HG03565 (cell line): ENCODE measurements at regions not wholly inside any gene's neighbourhood (a gene's known extent, or its start where the extent isn't known, plus 50 kb on each side); places are given as distances from the start of the nearest gene placed in this dataset.
"Not testable (repeated sequence)": the region's sequence is repeated elsewhere in the genome, so short reads cannot be mapped to it uniquely, and the experiment has no call there.

Source experiments
- ATAC-seq: cut with Tn5 transposase; IDR thresholded peaks from one replicate; pipeline ENCODE4 v1.9.1; 2021; ENCODE audit warnings: mild to moderate bottlenecking, moderate library complexity; ENCODE audit not compliant: unreplicated experiment

DNA sequence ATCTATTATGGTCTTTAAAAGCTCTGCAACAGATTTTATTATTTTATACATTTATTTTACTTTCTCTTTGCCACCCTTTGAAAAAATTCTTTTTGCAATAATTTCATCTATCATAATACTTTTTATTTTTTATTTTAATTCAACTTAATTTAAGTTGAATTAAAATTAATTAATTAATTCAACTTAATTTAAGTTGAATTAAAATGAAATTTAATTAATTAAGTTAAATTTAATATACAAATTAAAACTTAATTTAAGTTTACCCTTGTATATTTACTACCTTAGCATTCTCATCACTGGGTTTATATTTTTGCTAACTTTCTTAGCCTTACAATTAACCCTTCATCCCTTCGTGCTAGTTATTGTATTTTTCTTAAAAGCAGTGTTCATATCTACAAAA, 301.4 kb downstream of the SLITRK5 start:
- no peak for ATAC-seq

- ATAC-seq = no peak
These were observed 303.9 kb downstream of the SLITRK5 start for GRCh38 chr13:87975035-87975434.

GRCh38 chr13:87976650-87977049, 305.5 kb downstream of the SLITRK5 start:
- ATAC-seq = not testable (repeated sequence)

DNA sequence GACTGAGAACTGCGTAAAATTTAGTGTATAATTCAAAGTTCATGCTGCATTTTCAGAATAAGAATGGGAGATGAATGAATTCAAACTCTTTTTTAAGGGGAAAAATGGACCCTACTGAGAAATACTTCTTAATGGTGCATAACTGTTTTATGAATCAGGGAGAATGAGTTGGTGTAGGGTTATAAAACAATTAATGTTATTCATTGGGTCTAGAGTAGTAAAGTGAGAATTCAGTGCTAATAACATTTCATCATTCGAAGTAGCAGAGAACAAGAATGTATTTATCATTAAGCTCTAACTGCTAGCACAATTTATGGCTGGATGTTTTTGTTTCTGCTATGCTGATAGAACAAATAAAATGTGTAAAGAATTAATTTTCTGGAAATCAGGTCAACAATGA, 310.2 kb downstream of the SLITRK5 start:
- no peak for ATAC-seq

DNA sequence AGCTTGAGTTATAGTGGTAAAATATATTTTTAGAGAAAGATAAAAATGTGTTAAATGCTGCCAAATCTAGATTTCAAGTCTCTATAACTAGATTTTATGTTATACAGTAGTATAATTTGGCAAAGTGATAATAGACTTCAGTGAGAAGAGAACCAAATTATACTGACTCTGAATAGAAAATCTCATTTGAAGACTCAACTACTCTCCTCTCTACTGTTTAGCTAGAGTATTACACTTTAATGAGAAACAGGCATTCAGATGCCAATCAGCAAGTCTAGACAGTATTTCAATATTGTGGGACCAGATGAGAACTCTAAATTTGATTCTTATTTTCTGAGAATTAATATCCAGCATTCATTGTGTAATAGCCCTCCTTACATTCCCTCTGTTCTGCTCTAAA, 311.2 kb downstream of the SLITRK5 start:
- no peak for ATAC-seq

- ATAC-seq = no peak
These were observed 315.6 kb downstream of the SLITRK5 start for GRCh38 chr13:87986639-87987250.

DNA sequence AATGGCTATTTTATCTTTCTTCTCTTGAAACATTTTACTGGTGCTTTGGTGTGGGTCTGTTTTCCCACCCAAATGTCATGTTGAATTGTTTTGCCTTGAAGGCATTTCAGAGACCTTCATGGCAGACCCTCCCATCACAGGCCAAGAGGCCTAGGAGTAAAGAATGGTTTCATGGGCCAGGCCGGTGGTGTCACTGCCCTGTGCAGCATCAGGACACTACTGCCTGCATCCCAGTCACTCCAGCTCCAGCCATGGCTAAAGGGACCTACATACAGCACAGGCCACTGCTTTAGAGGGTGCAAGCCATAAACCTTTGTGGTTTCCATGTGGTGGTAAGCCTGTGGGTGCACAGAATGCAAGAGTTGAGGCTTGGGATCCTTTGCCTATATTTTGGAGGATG, 326.9 kb downstream of the SLITRK5 start:
- ATAC-seq = no peak

DNA sequence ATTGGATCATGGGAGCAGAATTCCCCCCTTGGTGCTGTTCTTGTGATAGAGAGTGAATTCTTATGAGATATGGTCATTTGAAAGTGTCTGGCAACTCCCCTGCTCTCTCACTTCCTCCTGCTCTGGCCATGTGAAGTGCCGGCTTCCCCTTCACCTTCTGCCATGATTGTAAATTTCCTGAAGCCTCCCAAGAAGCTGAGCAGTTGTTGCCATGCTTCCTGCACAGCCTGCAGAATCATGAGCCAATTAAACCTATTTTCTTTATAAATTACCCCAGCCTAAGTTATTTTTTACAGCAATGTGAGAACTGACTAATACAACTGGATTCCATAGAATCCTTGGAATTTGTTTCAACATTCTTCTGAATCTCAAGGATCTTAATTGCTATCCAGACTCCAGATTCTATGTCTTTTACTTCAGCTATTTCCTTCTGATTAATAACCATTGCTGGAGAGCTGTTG, 328.1 kb downstream of the SLITRK5 start:
- no peak for ATAC-seq

- no peak for ATAC-seq
These were observed 328.6 kb downstream of the SLITRK5 start for GRCh38 chr13:87999788-88000187.

GRCh38 chr13:88000239-88000638, 329.1 kb downstream of the SLITRK5 start:
- ATAC-seq = no peak

GRCh38 chr13:88000787-88001186, 329.6 kb downstream of the SLITRK5 start:
- no peak for ATAC-seq

DNA sequence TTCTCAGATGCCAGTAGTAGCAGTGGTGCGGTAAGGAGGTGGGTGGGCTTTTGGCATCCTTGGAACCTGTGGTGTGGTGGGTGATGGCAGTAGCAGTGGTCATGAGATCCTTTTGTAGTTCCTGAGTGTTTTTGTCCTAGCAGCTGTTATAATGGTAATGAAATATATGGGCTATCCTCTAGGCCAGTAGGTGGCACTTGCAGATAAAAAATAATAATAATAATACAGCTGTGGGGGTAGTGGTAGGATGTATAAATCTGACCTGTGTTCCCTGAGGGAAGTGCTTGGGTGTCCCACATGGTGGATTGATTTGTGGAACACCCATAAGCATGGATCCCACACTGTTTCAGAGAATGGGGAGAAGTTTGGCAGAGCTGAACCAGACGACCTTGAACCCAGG, 334.0 kb downstream of the SLITRK5 start:
- no peak for ATAC-seq

DNA sequence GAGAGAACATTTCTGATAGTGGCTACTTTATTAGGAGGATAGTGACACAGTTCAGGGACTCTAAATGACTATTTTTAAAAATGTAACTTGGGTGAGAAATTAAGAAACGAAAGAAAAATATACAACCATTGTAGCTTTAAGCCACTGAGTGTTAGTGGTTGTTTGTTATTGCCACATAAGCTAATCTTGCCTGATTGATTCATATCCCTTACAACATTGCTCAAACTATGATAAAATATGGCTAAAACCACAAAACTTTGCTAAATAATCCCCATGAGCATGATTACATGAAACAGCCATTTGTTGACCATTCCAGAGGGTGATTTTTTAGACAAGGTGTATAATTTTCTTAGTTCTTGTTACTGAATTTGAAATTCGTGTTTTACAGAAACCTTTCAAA, 343.4 kb downstream of the SLITRK5 start:
- ATAC-seq = no peak

DNA sequence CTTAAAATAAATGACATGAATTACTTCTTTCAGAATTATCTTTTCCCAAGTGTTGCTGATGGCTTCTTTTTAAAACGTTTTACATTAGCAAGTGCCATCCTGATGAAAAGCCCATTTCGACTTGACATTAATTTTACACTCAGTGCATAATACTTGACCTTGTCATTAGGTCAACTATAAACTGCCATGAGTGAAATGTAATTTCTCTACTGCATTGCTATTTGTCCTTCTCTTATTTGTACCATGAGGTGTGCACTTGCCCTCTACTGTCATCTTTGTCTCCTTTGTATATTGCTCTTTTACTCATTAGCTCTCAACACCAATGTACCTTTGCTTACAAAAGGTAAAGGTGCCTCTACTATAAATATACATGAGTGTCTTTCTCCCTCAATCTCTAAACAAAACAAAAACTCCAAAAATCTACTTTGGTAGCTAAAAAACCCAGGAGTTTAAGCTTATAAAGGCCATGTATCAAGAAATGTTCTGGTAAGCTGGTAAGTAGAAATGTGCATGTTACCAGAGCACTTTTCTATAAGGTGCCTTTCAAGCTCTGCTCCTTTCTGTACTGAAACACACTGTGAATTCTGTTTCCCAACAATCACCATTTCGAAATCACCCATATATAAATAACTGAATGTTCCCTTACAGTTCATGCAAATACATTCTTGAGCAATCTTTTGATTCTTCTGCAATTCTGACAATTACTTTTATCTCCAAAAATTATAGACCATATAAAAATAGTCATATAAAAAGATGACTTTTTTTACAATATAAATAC, 351.4 kb downstream of the SLITRK5 start:
- ATAC-seq = no peak

DNA sequence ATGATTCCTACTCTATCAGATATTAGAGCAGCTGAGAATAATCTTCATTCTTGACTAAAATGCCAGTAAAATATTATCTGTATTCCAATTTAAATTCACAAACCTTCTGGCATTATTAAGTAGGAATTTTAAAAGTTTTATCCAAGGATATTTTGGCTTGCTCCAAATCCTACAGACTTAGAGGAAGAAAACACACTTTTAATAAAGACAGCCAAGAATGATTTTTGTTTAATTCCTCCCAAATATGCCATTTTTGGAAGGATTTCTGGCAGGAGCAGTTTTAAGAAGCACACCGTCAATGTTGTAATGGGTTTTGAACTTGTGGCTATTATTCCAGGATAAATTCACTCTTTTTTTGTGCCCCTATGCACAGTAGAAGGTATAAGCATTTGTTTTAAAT, 355.1 kb downstream of the SLITRK5 start:
- no peak for ATAC-seq

DNA sequence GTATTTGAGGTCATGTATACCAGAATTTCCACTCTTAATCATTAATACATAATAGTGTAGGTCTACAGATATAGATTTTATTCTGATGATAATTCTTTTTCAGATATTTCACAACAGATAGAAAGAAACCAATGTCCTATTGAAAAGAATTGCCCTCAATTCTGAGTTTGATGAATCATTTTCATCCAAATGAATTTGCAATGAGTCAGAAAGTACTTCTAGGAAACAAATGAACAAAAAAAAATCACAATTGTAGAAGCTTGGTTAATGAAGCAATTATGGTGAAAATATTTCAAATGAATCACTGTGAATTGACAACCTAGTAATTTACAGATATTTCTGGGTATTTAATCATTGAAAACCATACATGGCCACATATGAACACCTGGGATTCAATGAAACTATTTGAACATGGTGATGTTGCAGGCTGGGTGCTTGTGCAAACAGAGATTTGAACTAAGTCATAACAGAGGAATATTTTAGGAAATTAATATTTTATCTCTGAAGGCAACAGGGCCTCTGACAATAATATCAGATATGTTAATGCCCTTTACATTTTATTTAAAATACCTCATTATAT, 360.9 kb downstream of the SLITRK5 start:
- no peak for ATAC-seq

DNA sequence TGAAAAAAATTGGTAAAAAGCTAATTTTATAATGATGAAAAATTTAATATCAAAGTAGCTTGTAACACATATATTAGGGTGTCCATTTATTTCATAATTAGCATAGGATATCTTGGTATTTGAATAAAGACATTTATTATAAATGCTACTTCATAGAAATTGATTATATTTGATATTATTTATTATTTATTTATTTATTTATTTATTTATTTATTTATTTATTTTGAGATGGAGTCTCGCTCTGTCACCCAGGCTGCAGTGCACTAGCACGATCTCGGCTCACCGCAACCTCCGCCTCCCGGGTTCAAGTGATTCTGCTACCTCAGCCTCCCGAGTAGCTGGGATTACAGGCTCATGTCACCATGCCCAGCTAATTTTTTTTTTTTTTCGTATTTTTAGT, 365.0 kb downstream of the SLITRK5 start:
- ATAC-seq = not testable (repeated sequence)

DNA sequence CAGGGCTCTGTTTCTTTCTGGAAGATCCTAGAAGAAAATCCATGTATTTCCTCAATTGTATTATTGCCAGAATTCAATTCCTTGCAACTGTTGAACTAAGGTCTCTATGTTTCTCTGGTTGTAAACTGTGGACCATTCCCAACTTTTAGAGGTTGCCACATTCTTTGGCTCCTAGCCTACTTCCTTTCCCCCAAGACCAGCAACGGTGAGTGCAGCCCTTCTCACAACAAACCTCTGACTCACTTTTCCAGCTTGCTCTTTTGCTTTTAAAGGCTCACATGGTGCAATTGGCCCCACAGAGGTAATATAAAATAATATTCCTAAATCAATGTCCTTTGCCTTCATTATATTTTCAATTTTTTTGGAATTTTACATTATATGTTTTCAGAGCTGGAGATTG, 371.3 kb downstream of the SLITRK5 start:
- no peak for ATAC-seq

DNA sequence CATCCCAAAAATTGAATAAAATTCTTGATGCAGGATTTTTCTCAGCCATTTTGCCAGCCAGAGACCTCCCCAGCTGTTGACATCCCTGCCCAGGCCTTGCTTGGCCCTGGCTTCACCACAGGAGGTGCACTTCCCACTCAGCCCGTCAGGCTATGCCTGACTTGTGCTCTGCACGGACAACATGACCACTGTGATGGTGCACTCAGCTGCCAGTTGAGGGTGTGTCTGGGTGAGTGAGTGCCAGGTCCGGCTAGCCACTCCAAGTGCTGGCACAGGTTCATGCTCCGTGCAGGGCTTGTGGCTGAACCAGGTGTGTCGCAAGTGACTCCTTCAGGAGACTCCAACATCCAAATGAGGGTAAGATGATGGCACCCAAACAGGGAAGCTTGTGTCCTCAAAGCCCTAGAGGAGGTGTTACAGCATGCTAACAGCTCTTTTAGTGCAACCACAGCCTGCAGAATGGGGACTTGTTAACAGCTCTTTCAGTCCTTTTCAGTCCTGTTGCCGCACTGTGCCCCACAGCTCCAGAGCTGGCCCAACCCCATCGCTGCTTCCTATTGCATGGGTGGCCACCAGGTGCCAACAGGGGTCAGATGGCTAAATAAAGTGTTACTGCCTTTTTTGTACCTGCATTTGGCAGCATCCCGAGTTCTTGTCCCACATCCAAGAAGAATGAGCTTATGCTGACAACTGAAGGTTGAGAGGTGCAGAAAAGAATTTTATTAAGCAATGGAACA, 380.7 kb downstream of the SLITRK5 start:
- ATAC-seq = no peak

- no peak for ATAC-seq
These were observed 392.6 kb downstream of the SLITRK5 start for GRCh38 chr13:88063741-88064140.

- no peak for ATAC-seq
These were observed 395.7 kb downstream of the SLITRK5 start for GRCh38 chr13:88066847-88067246.

DNA sequence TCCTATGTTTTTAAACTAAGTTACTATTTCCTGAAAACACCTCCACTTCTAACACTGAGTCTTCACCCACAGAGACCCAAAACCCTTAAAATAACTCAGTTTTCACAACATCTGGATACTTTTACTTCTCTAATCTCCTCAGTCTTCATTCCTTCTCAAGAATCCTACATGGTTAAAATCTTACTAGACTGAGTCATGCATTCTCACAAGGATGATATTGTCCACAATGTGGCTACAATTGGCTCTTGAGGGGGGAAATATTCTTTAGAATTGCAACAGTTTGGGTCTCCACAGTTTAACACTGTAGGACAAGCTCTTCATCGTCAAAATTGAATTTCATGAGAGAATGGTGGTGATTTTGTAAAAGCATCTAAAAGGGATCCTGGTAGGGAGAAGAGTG, 397.1 kb downstream of the SLITRK5 start:
- no peak for ATAC-seq
